Liver (tissue), 8 donors: ENCODE measurements at regions not wholly inside any gene's neighbourhood (a gene's known extent, or its start where the extent isn't known, plus 50 kb on each side); places are given as distances from the start of the nearest gene placed in this dataset.

Experiments used
- DNase-seq: peaks from one replicate; pipeline ENCODE4 v3.0.0-alpha.2; 2017; ENCODE audit warnings: low spot score
- H3K27ac ChIP-seq, 2 donors: one replicate each; pipeline ENCODE4 v1.7.0; 2013; ENCODE audit warnings: inconsistent platforms in 2 of 2, low read length in 2 of 2, control low read depth in 1 of 2, low read depth in 1 of 2, mild to moderate bottlenecking in 1 of 2
- H3K27me3 ChIP-seq, 4 donors: one replicate each; pipeline versions ENCODE4 v1.6.1 to v1.7.0; 2013; ENCODE audit warnings: low read length in 3 of 4, inconsistent platforms in 1 of 4, mild to moderate bottlenecking in 1 of 4, moderate library complexity in 1 of 4; ENCODE audit not compliant: control insufficient read depth in 4 of 4, insufficient read depth in 4 of 4
- H3K36me3 ChIP-seq, 4 donors: one replicate each; pipeline versions ENCODE4 v1.6.1 to v1.7.0; 2013; ENCODE audit warnings: low read length in 3 of 4, mild to moderate bottlenecking in 3 of 4, low read depth in 1 of 4, moderate library complexity in 1 of 4; ENCODE audit not compliant: control insufficient read depth in 4 of 4, insufficient read depth in 3 of 4
- H3K4me1 ChIP-seq, 4 donors: one replicate each; pipeline versions ENCODE4 v1.6.1 to v1.7.0; 2013; ENCODE audit warnings: low read length in 3 of 4, mild to moderate bottlenecking in 3 of 4, moderate library complexity in 1 of 4; ENCODE audit not compliant: control insufficient read depth in 4 of 4, insufficient read depth in 4 of 4
- H3K4me3 ChIP-seq, 3 donors: one replicate each; pipeline versions ENCODE4 v1.6.1 to v1.7.0; 2013; ENCODE audit warnings: low read length in 3 of 3, control low read depth in 1 of 3, low read depth in 1 of 3, mild to moderate bottlenecking in 1 of 3
- H3K9ac ChIP-seq, 2 donors: one replicate each; pipeline ENCODE4 v1.7.0; 2013; ENCODE audit warnings: low read length in 2 of 2, mild to moderate bottlenecking in 2 of 2, moderate library complexity in 2 of 2, control low read depth in 1 of 2, low read depth in 1 of 2
- H3K9me3 ChIP-seq, 4 donors: one replicate each; pipeline versions ENCODE4 v1.6.1 to v1.7.0; 2013; ENCODE audit warnings: low read length in 3 of 4; ENCODE audit not compliant: control insufficient read depth in 4 of 4
- ATF3 ChIP-seq: IDR thresholded peaks from 2 replicates; pipeline ENCODE4 v1.6.1; 2016; ENCODE audit warnings: antibody characterized with exemption
- CTCF ChIP-seq: fragments of 150-350 bp; IDR thresholded peaks from 2 replicates; pipeline ENCODE4 v1.5.1; 2017; ENCODE audit warnings: improper control_type of control experiment, low read depth, low read length; ENCODE audit not compliant: missing input control
- EGR1 ChIP-seq, 2 donors: IDR thresholded peaks; 2 replicates each; pipeline ENCODE4 v1.6.1; 2016 to 2018; ENCODE audit warnings: antibody characterized with exemption in 2 of 2, low read depth in 2 of 2
- FOXA1 ChIP-seq: IDR thresholded peaks from 2 replicates; pipeline ENCODE4 v1.6.1; 2016; ENCODE audit warnings: antibody characterized with exemption
- FOXA2 ChIP-seq: IDR thresholded peaks from 2 replicates; pipeline ENCODE4 v1.6.1; 2016; ENCODE audit warnings: antibody characterized with exemption
- GABPA ChIP-seq, 2 donors: IDR thresholded peaks in 1 of 2; conservative IDR thresholded peaks in 1 of 2; 2 replicates each; pipeline ENCODE4 v1.6.1; 2016; ENCODE audit warnings: antibody characterized with exemption in 2 of 2, mild to moderate bottlenecking in 1 of 2, moderate library complexity in 1 of 2
- HNF4A ChIP-seq, 2 donors: conservative IDR thresholded peaks; 2 replicates each; pipeline ENCODE4 v1.6.1; 2016; ENCODE audit warnings: antibody characterized with exemption in 2 of 2, mild to moderate bottlenecking in 2 of 2
- HNF4G ChIP-seq: IDR thresholded peaks from 2 replicates; pipeline ENCODE4 v1.6.1; 2016; ENCODE audit warnings: antibody characterized with exemption
- JUND ChIP-seq, 2 donors: IDR thresholded peaks; 2 replicates each; pipeline ENCODE4 v1.6.1; 2016; ENCODE audit warnings: antibody characterized with exemption in 2 of 2
- MAX ChIP-seq: IDR thresholded peaks from 2 replicates; pipeline ENCODE4 v1.6.1; 2016; ENCODE audit warnings: antibody characterized with exemption
- NR2F2 ChIP-seq: IDR thresholded peaks from 2 replicates; pipeline ENCODE4 v1.6.1; 2016; ENCODE audit warnings: antibody characterized with exemption
- RAD21 ChIP-seq, 2 donors: IDR thresholded peaks; 2 replicates each; pipeline ENCODE4 v1.6.1; 2016; ENCODE audit warnings: antibody characterized with exemption in 2 of 2, mild to moderate bottlenecking in 2 of 2
- REST ChIP-seq: IDR thresholded peaks from 2 replicates; pipeline ENCODE4 v1.6.1; 2016; ENCODE audit warnings: antibody characterized with exemption, mild to moderate bottlenecking
- RXRA ChIP-seq, 2 donors: IDR thresholded peaks; 2 replicates each; pipeline ENCODE4 v1.6.1; 2017 to 2018; ENCODE audit warnings: antibody characterized with exemption in 2 of 2, mild to moderate bottlenecking in 1 of 2
- SP1 ChIP-seq: IDR thresholded peaks from 2 replicates; pipeline ENCODE4 v1.6.1; 2018; ENCODE audit warnings: antibody characterized with exemption, mild to moderate bottlenecking
- TAF1 ChIP-seq: conservative IDR thresholded peaks from 2 replicates; pipeline ENCODE4 v1.6.1; 2016; ENCODE audit warnings: antibody characterized with exemption, mild to moderate bottlenecking
- YY1 ChIP-seq: IDR thresholded peaks from 2 replicates; pipeline ENCODE4 v1.6.1; 2016; ENCODE audit warnings: antibody characterized with exemption, mild to moderate bottlenecking
- ZBTB33 ChIP-seq: IDR thresholded peaks from 2 replicates; pipeline ENCODE4 v1.6.1; 2016; ENCODE audit warnings: antibody characterized with exemption
- WGBS: extraction: QIAGEN DNeasy Blood & Tissue Kit; methylation state at CpG from one replicate; pipeline ENCODE4 v1.1.7; 2013; 5-methylcytosine and 5-hydroxymethylcytosine counted together
- donor health status: healthy.
- donor health status: healthy.
- donor health status: healthy.
- donor health status: healthy.
- donor health status: healthy.

- no peaks in the 10 kb centered on the region for H3K36me3 ChIP-seq
- H3K4me1 ChIP-seq, result no peaks in the 10 kb centered on the region
- no peaks in the 10 kb centered on the region for H3K9me3 ChIP-seq
- no peaks in the 10 kb centered on the region for H3K27me3 ChIP-seq
- no peak overlapping the region for H3K4me3 ChIP-seq
- no peak for DNase-seq
- H3K27ac ChIP-seq, result no peak overlapping the region
- 87% methylated on average over 3 of the region's 3 CpGs for WGBS
- H3K9ac ChIP-seq, result no peak overlapping the region
- TF ChIP-seq ATF3, result no peak
- no peak for TF ChIP-seq NR2F2
- no peak for TF ChIP-seq SP1
- TF ChIP-seq ZBTB33, result no peak
- TF ChIP-seq HNF4G, result no peak
- TF ChIP-seq EGR1 (IDR thresholded peaks at IDR 0.05; ENCODE audit: low read depth in 2 of 2), result no peak
- no peak for TF ChIP-seq MAX
- TF ChIP-seq FOXA2, result no peak
- no peak for TF ChIP-seq TAF1
- no peak for TF ChIP-seq YY1
These were observed 133.8 kb upstream of the CCN2 start for GRCh38 chr6:132084811-132085509.

- Histone ChIP-seq H3K9ac (no peak overlapping the region), H3K36me3 (no peaks in the 10 kb centered on the region), H3K9me3 (no peaks in the 10 kb centered on the region), H3K4me1 (no peaks in the 10 kb centered on the region), H3K27me3 (no peaks in the 10 kb centered on the region), H3K27ac (no peak overlapping the region), H3K4me3 (no peak overlapping the region)
- 90% methylated on average over 2 of the region's 2 CpGs for WGBS
- TF ChIP-seq ATF3 (no peak), CTCF (no peak), REST (no peak), GABPA (IDR thresholded peaks at IDR 0.05 in 1 of 2, conservative IDR thresholded peaks at IDR 0.05 in 1 of 2) (no peak), FOXA1 (no peak), HNF4G (no peak), RXRA (IDR thresholded peaks at IDR 0.05) (no peak), EGR1 (IDR thresholded peaks at IDR 0.05; ENCODE audit: low read depth in 2 of 2) (no peak), JUND (IDR thresholded peaks at IDR 0.05) (no peak), RAD21 (IDR thresholded peaks at IDR 0.05) (no peak), TAF1 (no peak), YY1 (no peak), ZBTB33 (no peak), MAX (no peak), FOXA2 (no peak), HNF4A (conservative IDR thresholded peaks at IDR 0.05) (no peak), NR2F2 (no peak), SP1 (no peak)
- DNase-seq, result no peak
These were observed 131.2 kb upstream of the CCN2 start for GRCh38 chr6:132082421-132082820.
